ENCODE measurements at regions not wholly inside any gene's neighbourhood (a gene's known extent, or its start where the extent isn't known, plus 50 kb on each side); places are given as distances from the start of the nearest gene placed in this dataset.

DNA sequence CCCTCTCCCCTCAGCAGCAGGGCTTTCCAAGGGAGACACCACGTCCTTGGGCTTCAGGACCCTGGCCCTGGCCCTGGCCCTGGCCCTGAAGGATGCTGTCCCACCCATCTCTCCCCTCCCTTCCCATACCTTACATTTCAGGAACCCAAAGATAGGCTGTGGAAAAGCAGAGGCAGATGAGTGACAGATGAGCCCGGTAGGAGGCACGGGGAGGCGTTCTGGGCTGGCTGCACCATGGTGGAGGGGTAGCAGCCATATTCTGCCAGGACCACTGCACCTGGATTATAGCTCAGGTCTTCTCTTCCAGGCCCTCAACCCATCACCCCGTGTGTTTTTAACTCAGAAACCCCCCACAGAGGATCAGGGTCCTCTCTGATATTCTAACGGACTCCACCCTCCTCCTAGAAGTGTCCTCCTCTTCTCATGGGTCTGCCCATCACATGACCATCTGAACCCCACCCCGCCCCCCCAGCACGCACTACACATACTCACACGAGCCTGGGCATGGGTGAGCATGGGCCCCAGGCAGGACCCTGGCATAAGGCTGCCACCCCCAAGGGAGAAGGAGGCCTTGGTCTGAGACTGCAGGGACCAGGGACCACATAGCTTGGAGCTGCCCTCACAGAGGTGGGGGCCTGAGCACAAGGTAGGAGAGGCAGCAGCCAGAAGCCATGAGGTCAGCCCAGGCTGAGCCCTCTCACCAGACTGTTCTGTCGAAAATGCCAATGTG lies 220.8 kb upstream of the CDH4 start:
- Histone ChIP-seq H3K9me1 (ENCODE audit: insufficient read depth, low read length) (no peaks in the 10 kb centered on the region), H2BK120ac (ENCODE audit: low read depth, low read length) (no peak overlapping the region), H3K56ac (ENCODE audit: extremely low read depth, insufficient read depth, low read length) (no peak overlapping the region), H3K79me1 (ENCODE audit: low read depth in 1 of 2, low read length in 2 of 2) (no peaks in the 10 kb centered on the region), H3K27ac (ENCODE audit: insufficient read depth, low read length) (no peak overlapping the region), H3K4me3 (ENCODE audit: insufficient read depth, low read depth, low read length) (no peak overlapping the region), H3K36me3 (ENCODE audit: control insufficient read depth, insufficient read depth, low read length) (no peaks in the 10 kb centered on the region), H2AFZ (replicated peaks; ENCODE audit: low read length, poor library complexity) (no peak overlapping the region), H3K4ac (ENCODE audit: low read depth, low read length) (no peak overlapping the region), H4K91ac (ENCODE audit: insufficient read depth, low read depth, low read length) (no peak overlapping the region), H3K18ac (ENCODE audit: low read depth, low read length) (no peak overlapping the region), H3K14ac (replicated peaks; ENCODE audit: low read depth, low read length) (no peak overlapping the region), H3K9ac (ENCODE audit: low read depth, low read length) (no peak overlapping the region), H2AK5ac (ENCODE audit: low read depth, low read length) (no peak overlapping the region), H2AK9ac (replicated peaks; ENCODE audit: low read depth, low read length, poor library complexity) (no peak overlapping the region), H4K5ac (ENCODE audit: low read depth, low read length) (no peak overlapping the region), H3K27me3 (ENCODE audit: control insufficient read depth, insufficient read depth, low read length) (no peaks in the 10 kb centered on the region), H3K4me1 (ENCODE audit: control insufficient read depth, insufficient read depth, low read length) (no peaks in the 10 kb centered on the region), H4K20me1 (ENCODE audit: insufficient read depth, low read length) (no peaks in the 10 kb centered on the region), H2BK15ac (ENCODE audit: low read depth, low read length) (no peak overlapping the region), H2BK5ac (ENCODE audit: low read depth, low read length, poor library complexity, severe bottlenecking) (no peak overlapping the region), H2BK20ac (ENCODE audit: low read depth, low read length) (no peak overlapping the region), H3K9me3 (ENCODE audit: control insufficient read depth, insufficient read depth, low read length) (no peaks in the 10 kb centered on the region), H3K23ac (ENCODE audit: low read depth, low read length) (no peak overlapping the region), H3K4me2 (ENCODE audit: low read depth, low read length) (no peak overlapping the region), H4K8ac (ENCODE audit: low read depth in 2 of 2, low read length in 2 of 2) (no peak overlapping the region)
- no peak for DNase-seq
- TF ChIP-seq BHLHE40 (IDR thresholded peaks at IDR 0.05; ENCODE audit: low read depth, low read length) (no peak), POLR2A (IDR thresholded peaks at IDR 0.05; ENCODE audit: low read depth, low read length) (no peak), MAFK (IDR thresholded peaks at IDR 0.05; ENCODE audit: low read depth, low read length) (no peak), RFX5 (IDR thresholded peaks at IDR 0.05; ENCODE audit: low read depth, low read length) (no peak), NFE2L2 (IDR thresholded peaks at IDR 0.05; ENCODE audit: low read depth, low read length) (no peak), SMC3 (IDR thresholded peaks at IDR 0.05; ENCODE audit: low read depth, low read length) (no peak), CHD1 (IDR thresholded peaks at IDR 0.05; ENCODE audit: low read depth, low read length) (no peak), CEBPB (IDR thresholded peaks at IDR 0.05; ENCODE audit: low read depth, low read length) (no peak)
- intact Hi-C loops (cut with micrococcal nuclease): no loop called here
- ChIA-PET CTCF (interaction anchor here (0.6 kb wide), 1 partner anchor 232 kb away, joined by 3 read pairs; no protein-coding TSS in a partner anchor), POLR2A (ENCODE audit: unreplicated experiment) (no interaction called here)
- BruUV-seq (replicated peaks): no TSS peak
- 0% methylated on average over 1 of the region's 10 CpGs; no CpG with 5 or more reads in 1 of the 2 experiments for WGBS, 2 experiments (ENCODE audit: extremely low coverage in 2 of 2, insufficient read length in 1 of 2)
- in situ Hi-C loops (cut with MboI; ENCODE audit: low sequenced_read_pairs): no loop called here
- no peak for ATAC-seq (ENCODE audit: low read depth)
- dilution Hi-C loops (cut with HindIII; ENCODE audit: low sequenced_read_pairs, unreplicated experiment): no loop called here
